HepG2 (cell line): ENCODE measurements at regions not wholly inside any gene's neighbourhood (a gene's known extent, or its start where the extent isn't known, plus 50 kb on each side); places are given as distances from the start of the nearest gene placed in this dataset.

Source experiments
- ATAC-seq: fragments of 200-7000 bp; cut with Tn5 transposase; 3 replicates; pipeline ENCODE4 v1.9.1; 2020; ENCODE audit warnings: mild to moderate bottlenecking, moderate library complexity
- BruUV-seq: library from RNA; stranded (reverse); fragments of 400-500 nt; replicated peaks from 2 replicates; lab custom pipeline; 2021; lab: Mats Ljungman, UMichigan
- CTCF ChIA-PET: fragments of 300-600 bp; formaldehyde crosslinking; extraction: SDS; loops from one replicate; lab custom pipeline; 2021; ENCODE audit warnings: low total read pairs, inconsistent platforms, low intra/inter-chr PET ratio; lab: Yijun Ruan, JAX
- POLR2A ChIA-PET: fragments of 350-600 bp; sonication (Branson Sonifier 250); formaldehyde crosslinking; loops from one replicate; lab custom pipeline; 2020; ENCODE audit warnings: antibody characterized with exemption, inconsistent platforms; lab: Yijun Ruan, JAX
- DNase-seq: peaks from one replicate; pipeline ENCODE4 v3.0.0-alpha.2; 2015; ENCODE audit warnings: low spot score
- FAIRE-seq: peaks from 3 replicates; lab custom pipeline; 2011; peaks lifted over from hg19 to GRCh38; lab: Jason Lieb, UNC
- H2AFZ ChIP-seq: one replicate; pipeline ENCODE4 v1.6.1; 2011; ENCODE audit warnings: low read length, inconsistent platforms
- H3K27ac ChIP-seq: fragments of 300-600 bp; 3 replicates; pipeline ENCODE4 v1.8.0; 2011; ENCODE audit warnings: mixed run types, mild to moderate bottlenecking, mixed read lengths, low read length, inconsistent platforms; ENCODE audit not compliant: insufficient read depth; ENCODE audit errors: extremely low read length
- H3K27me3 ChIP-seq, 2 experiments: fragments of 200-600 bp in 1 of 2; 2 replicates in 1 of 2; 3 replicates in 1 of 2; pipeline versions ENCODE4 v1.6.0 to v1.8.0; 2011; ENCODE audit warnings: low read length in 2 of 2, mild to moderate bottlenecking in 2 of 2, moderate library complexity in 2 of 2, inconsistent platforms in 1 of 2; ENCODE audit not compliant: insufficient read depth in 2 of 2, control insufficient read depth in 1 of 2
- H3K36me3 ChIP-seq, 2 experiments: fragments of 200-600 bp in 1 of 2; replicated peaks in 1 of 2; 2 replicates in 1 of 2; 3 replicates in 1 of 2; pipeline versions ENCODE4 v1.5.1 to v1.8.0; 2011; ENCODE audit warnings: low read length in 2 of 2, inconsistent platforms in 1 of 2; ENCODE audit not compliant: insufficient read depth in 2 of 2, control insufficient read depth in 1 of 2
- H3K4me1 ChIP-seq: 2 replicates; pipeline ENCODE4 v1.5.1; 2012; ENCODE audit warnings: low read length, inconsistent platforms; ENCODE audit not compliant: insufficient read depth
- H3K4me2 ChIP-seq: 2 replicates; pipeline ENCODE4 v1.6.0; 2011; ENCODE audit warnings: low read depth, low read length, inconsistent platforms
- H3K4me3 ChIP-seq, 3 experiments: fragments of 200-600 bp in 1 of 3; sonication (generic), shearing (Covaris generic) in 1 of 3; replicated peaks in 1 of 3; 2 replicates each; pipeline ENCODE4 v1.5.1; 2011 to 2016; ENCODE audit warnings: low read length in 3 of 3, inconsistent platforms in 2 of 3, low read depth in 2 of 3, mild to moderate bottlenecking in 2 of 3, control low read depth in 1 of 3, mixed read lengths in 1 of 3; ENCODE audit not compliant: insufficient read depth in 1 of 3
- H3K79me2 ChIP-seq: one replicate; pipeline ENCODE4 v1.6.1; 2011; ENCODE audit warnings: low read length, inconsistent platforms; ENCODE audit not compliant: insufficient read depth
- H3K9ac ChIP-seq: 2 replicates; pipeline ENCODE4 v1.6.0; 2011; ENCODE audit warnings: mild to moderate bottlenecking, low read depth, low read length, inconsistent platforms; ENCODE audit not compliant: insufficient read depth
- H3K9me3 ChIP-seq: 2 replicates; pipeline ENCODE4 v1.5.1; 2012; ENCODE audit warnings: mild to moderate bottlenecking, low read length
- H4K20me1 ChIP-seq: 2 replicates; pipeline ENCODE4 v1.6.0; 2011; ENCODE audit warnings: inconsistent platforms, mild to moderate bottlenecking, low read length, moderate library complexity; ENCODE audit not compliant: insufficient read depth
- FOSL2 ChIP-seq: sonication (generic); formaldehyde crosslinking; IDR thresholded peaks from 2 replicates; pipeline ENCODE4 v1.4.0; 2020; ENCODE audit warnings: missing genetic modification reagents
- TEAD2 ChIP-seq: sonication (generic); formaldehyde crosslinking; IDR thresholded peaks from 2 replicates; pipeline ENCODE4 v1.9.0; 2021; ENCODE audit warnings: missing genetic modification reagents
- WGBS: methylation state at CpG from one replicate; pipeline ENCODE4 v1.1.6; 2017; ENCODE audit warnings: low lambda C conversion rate; 5-methylcytosine and 5-hydroxymethylcytosine counted together
- in situ Hi-C: cut with HindIII; loops from 2 replicates; pipeline ENCODE4 v1.10.0; 2017; ENCODE audit warnings: low pct_unique_long_range_greater_than_20kb; ENCODE audit not compliant: extremely low pct_ligation_motif_present
- intact Hi-C: fragments of 100-400 bp; cut with micrococcal nuclease; formaldehyde crosslinking; loops from one replicate; pipeline ENCODE4 v1.10.0; 2022; ENCODE audit not compliant: unreplicated experiment
- TF ChIP-seq, protein P1 (sequence below): sonication (generic); formaldehyde crosslinking; IDR thresholded peaks from 2 replicates; pipeline ENCODE4 v1.4.0; 2020; ENCODE audit warnings: missing genetic modification reagents

DNA sequence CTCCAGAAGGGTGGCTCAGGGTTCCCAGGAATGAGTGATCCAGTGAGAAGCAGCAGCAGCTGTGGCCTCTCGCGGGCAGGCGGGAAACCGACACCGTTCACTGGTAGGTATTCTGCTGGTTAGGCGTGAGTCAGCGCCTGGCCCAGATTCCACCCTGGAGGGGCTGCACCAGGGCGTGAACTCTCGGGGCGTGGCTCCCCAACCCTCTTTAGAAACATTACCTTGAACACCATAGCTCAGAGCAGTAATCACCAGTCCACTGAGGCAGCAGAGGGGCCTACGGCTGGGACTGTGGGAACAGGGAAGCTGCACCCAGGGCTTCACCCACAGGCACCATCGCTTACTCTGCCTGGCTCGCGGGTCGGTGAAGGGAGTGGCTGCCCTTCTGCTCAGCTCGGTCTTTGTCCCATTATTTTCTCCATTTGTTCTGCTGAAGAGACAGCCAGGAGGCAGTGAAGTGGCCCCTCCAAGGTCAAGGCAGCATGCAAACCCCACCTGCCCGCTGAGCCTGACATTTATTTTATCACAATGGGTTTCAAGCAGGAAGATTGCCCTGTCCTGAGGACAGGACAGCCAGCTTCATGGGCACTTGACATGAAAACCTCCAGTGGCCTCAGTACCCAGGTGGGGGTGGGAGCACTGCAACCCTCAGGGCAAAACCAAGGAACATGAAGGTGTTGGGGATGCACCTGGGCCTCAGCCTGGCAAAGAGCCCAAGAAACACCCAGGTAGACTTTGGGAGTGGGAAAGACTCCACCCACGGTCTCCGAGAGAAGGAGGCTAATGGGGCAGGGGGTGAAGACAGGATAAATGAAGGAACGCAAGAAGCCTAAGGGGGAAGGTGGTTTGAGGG, 51.0 kb upstream of the CD93 start:
- POLR2A ChIA-PET, result no interaction called here
- no peak overlapping the region for H3K4me3 ChIP-seq
- intact Hi-C loops, result no loop called here

More for the DNA sequence above, 51.0 kb upstream of the CD93 start:
- Histone ChIP-seq H3K9ac (no peak overlapping the region), H2AFZ (no peak overlapping the region), H3K27ac (no peak overlapping the region), H3K4me1 (no peaks in the 10 kb centered on the region), H4K20me1 (no peaks in the 10 kb centered on the region), H3K9me3 (no peaks in the 10 kb centered on the region), H3K79me2 (no peaks in the 10 kb centered on the region), H3K27me3 (peaks cover 0 to 10% of the 10 kb centered on the region in 2 experiments; a peak in 1 of 5 replicates), H3K4me2 (no peak overlapping the region), H3K36me3 (no peaks in the 10 kb centered on the region)
- ATAC-seq (peak; percentile 23), DNase-seq (no peak), FAIRE-seq (no peak)
- no TSS peak for BruUV-seq
- TF ChIP-seq FOSL2 (CRISPR knock-in tag) (peak; percentile 47), TEAD2 (CRISPR knock-in tag) (no peak)
- TF ChIP-seq, protein P1, sequence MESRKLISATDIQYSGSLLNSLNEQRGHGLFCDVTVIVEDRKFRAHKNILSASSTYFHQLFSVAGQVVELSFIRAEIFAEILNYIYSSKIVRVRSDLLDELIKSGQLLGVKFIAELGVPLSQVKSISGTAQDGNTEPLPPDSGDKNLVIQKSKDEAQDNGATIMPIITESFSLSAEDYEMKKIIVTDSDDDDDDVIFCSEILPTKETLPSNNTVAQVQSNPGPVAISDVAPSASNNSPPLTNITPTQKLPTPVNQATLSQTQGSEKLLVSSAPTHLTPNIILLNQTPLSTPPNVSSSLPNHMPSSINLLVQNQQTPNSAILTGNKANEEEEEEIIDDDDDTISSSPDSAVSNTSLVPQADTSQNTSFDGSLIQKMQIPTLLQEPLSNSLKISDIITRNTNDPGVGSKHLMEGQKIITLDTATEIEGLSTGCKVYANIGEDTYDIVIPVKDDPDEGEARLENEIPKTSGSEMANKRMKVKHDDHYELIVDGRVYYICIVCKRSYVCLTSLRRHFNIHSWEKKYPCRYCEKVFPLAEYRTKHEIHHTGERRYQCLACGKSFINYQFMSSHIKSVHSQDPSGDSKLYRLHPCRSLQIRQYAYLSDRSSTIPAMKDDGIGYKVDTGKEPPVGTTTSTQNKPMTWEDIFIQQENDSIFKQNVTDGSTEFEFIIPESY (CRISPR knock-in tag), result peak; percentile 98
- WGBS, result 60% methylated on average over 17 of the region's 20 CpGs
- in situ Hi-C loops, result no loop called here
- CTCF ChIA-PET, result no interaction called here
